ENCODE measurements at regions not wholly inside any gene's neighbourhood (a gene's known extent, or its start where the extent isn't known, plus 50 kb on each side); places are given as distances from the start of the nearest gene placed in this dataset.
"Not testable (repeated sequence)": the region's sequence is repeated elsewhere in the genome, so short reads cannot be mapped to it uniquely, and the experiment has no call there.

- no peaks in the 10 kb centered on the region for H3K27me3 ChIP-seq
- no peak overlapping the region for H3K4me3 ChIP-seq
- H3K27ac ChIP-seq, result no peak overlapping the region
- no peaks in the 10 kb centered on the region for H3K4me1 ChIP-seq
- H3K36me3 ChIP-seq, result no peaks in the 10 kb centered on the region
- no peak for TF ChIP-seq EP300 (IDR thresholded peaks at IDR 0.05)
- no peak for TF ChIP-seq CTCF (IDR thresholded peaks at IDR 0.05)
- TF ChIP-seq POLR2A (IDR thresholded peaks at IDR 0.05), result no peak
- no peak for TF ChIP-seq POLR2AphosphoS5 (IDR thresholded peaks at IDR 0.05)
- DNase-seq (ENCODE audit: low spot score in 2 of 2), result no peak
- H3K9me3 ChIP-seq, result no peaks in the 10 kb centered on the region
Observed at GRCh38 chr5:33091571-33092363, 349.0 kb upstream of the TARS1 start.

GRCh38 chr5:33092719-33093118 lies 348.0 kb upstream of the TARS1 start:
- no peak overlapping the region for H3K4me3 ChIP-seq
- H3K27ac ChIP-seq, result no peak overlapping the region
- 90% methylated on average over 2 of the region's 3 CpGs for WGBS
- H3K27me3 ChIP-seq, result no peaks in the 10 kb centered on the region
- H3K9me3 ChIP-seq, result no peaks in the 10 kb centered on the region
- H3K36me3 ChIP-seq, result no peaks in the 10 kb centered on the region
- H3K4me1 ChIP-seq, result no peaks in the 10 kb centered on the region
- DNase-seq (ENCODE audit: low spot score in 2 of 2), result no peak
- TF ChIP-seq POLR2A (IDR thresholded peaks at IDR 0.05) (no peak), EP300 (IDR thresholded peaks at IDR 0.05) (no peak)

- no peak overlapping the region for H3K27ac ChIP-seq
- peaks cover 13% of the 10 kb centered on the region for H3K9me3 ChIP-seq
- no peaks in the 10 kb centered on the region for H3K36me3 ChIP-seq
- WGBS, result 97% methylated on average over 7 of the region's 7 CpGs
- TF ChIP-seq EP300 (IDR thresholded peaks at IDR 0.05), result no peak
- TF ChIP-seq CTCF (IDR thresholded peaks at IDR 0.05), result no peak
- H3K4me1 ChIP-seq, result no peaks in the 10 kb centered on the region
- no peak overlapping the region for H3K4me3 ChIP-seq
- DNase-seq (ENCODE audit: low spot score in 2 of 2), result no peak
- H3K27me3 ChIP-seq, result no peaks in the 10 kb centered on the region
Observed at GRCh38 chr5:33102551-33102950, 338.2 kb upstream of the TARS1 start.

GRCh38 chr5:33105521-33105941 lies 335.2 kb upstream of the TARS1 start:
- 62% methylated on average over 1 of the region's 1 CpG for WGBS

GRCh38 chr5:33110496-33110895 lies 330.3 kb upstream of the TARS1 start:
- H3K27ac ChIP-seq; H3K4me3 ChIP-seq; H3K36me3 ChIP-seq; DNase-seq (ENCODE audit: low spot score in 2 of 2); H3K27me3 ChIP-seq; H3K9me3 ChIP-seq; H3K4me1 ChIP-seq: not testable (repeated sequence)
- 74% methylated on average over 2 of the region's 2 CpGs for WGBS

More at GRCh38 chr5:33105521-33105941, 335.2 kb upstream of the TARS1 start:
- Histone ChIP-seq H3K4me3 (no peak overlapping the region), H3K36me3 (no peaks in the 10 kb centered on the region), H3K4me1 (no peaks in the 10 kb centered on the region), H3K9me3 (peaks cover 13% of the 10 kb centered on the region), H3K27me3 (no peaks in the 10 kb centered on the region), H3K27ac (no peak overlapping the region)
- TF ChIP-seq POLR2A (IDR thresholded peaks at IDR 0.05), result no peak
- TF ChIP-seq CTCF (IDR thresholded peaks at IDR 0.05), result no peak
- no peak for TF ChIP-seq EP300 (IDR thresholded peaks at IDR 0.05)
- TF ChIP-seq POLR2AphosphoS5 (IDR thresholded peaks at IDR 0.05), result no peak
- DNase-seq (ENCODE audit: low spot score in 2 of 2), result no peak

- H3K36me3 ChIP-seq, result no peaks in the 10 kb centered on the region
- no peak overlapping the region for H3K27ac ChIP-seq
- TF ChIP-seq POLR2AphosphoS5 (IDR thresholded peaks at IDR 0.05), result no peak
- no peak for TF ChIP-seq CTCF (IDR thresholded peaks at IDR 0.05)
- TF ChIP-seq POLR2A (IDR thresholded peaks at IDR 0.05), result no peak
- no peak for TF ChIP-seq EP300 (IDR thresholded peaks at IDR 0.05)
- DNase-seq (ENCODE audit: low spot score in 2 of 2), result no peak
- H3K4me3 ChIP-seq, result no peak overlapping the region
- no peaks in the 10 kb centered on the region for H3K27me3 ChIP-seq
- WGBS, result 96% methylated on average over 3 of the region's 3 CpGs
- no peaks in the 10 kb centered on the region for H3K4me1 ChIP-seq
- no peaks in the 10 kb centered on the region for H3K9me3 ChIP-seq
Observed at GRCh38 chr5:33114361-33114760, 326.4 kb upstream of the TARS1 start.

All from suprapubic skin (tissue), 4 donors.